ENCODE measurements at regions not wholly inside any gene's neighbourhood (a gene's known extent, or its start where the extent isn't known, plus 50 kb on each side); places are given as distances from the start of the nearest gene placed in this dataset.

DNA sequence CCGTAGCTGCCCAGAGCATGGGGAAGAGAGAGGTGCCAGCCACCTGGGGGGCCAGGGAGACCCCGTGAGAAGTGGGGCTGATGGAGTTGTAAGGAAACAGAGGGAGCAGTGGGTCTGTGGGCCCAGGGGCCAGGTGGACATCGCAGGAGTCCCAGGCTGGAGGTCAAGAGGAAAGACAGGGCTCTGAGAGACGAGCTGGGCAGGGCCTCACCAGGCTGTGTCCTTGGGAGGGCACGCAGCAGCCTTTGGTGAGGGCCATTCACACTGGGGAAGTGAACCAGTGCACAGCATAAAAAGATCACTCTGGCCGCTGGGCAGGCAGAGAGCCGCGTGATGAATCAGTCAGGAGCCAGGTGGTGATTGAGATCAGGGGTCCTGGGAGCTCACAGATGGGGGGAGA is 73.9 kb upstream of the FOXQ1 start:
- no peak for TF ChIP-seq CTCF (IDR thresholded peaks at IDR 0.05)
- no peak overlapping the region for H3K4me3 Mint-ChIP-seq (ENCODE audit: unreplicated experiment)
- H3K4me1 Mint-ChIP-seq (ENCODE audit: low read depth) = peaks cover 12% of the 10 kb centered on the region
- no peak overlapping the region for H3K27ac Mint-ChIP-seq (ENCODE audit: unreplicated experiment)
- peaks cover 18% of the 10 kb centered on the region for H3K27me3 Mint-ChIP-seq (ENCODE audit: low read depth)
- H3K9me3 Mint-ChIP-seq (ENCODE audit: low read depth) = no peaks in the 10 kb centered on the region
- no peaks in the 10 kb centered on the region for H3K36me3 Mint-ChIP-seq (ENCODE audit: low read depth)
- DNase-seq (ENCODE audit: low spot score) = no peak

GRCh38 chr6:1237636-1238035 is 74.3 kb upstream of the FOXQ1 start:
- DNase-seq (ENCODE audit: low spot score) = no peak
- no peak overlapping the region for H3K27ac Mint-ChIP-seq (ENCODE audit: unreplicated experiment)
- H3K9me3 Mint-ChIP-seq (ENCODE audit: low read depth) = no peaks in the 10 kb centered on the region
- no peak for TF ChIP-seq CTCF (IDR thresholded peaks at IDR 0.05)
- H3K36me3 Mint-ChIP-seq (ENCODE audit: low read depth) = no peaks in the 10 kb centered on the region
- no peak overlapping the region for H3K4me3 Mint-ChIP-seq (ENCODE audit: unreplicated experiment)
- H3K4me1 Mint-ChIP-seq (ENCODE audit: low read depth) = peaks cover 9% of the 10 kb centered on the region
- H3K27me3 Mint-ChIP-seq (ENCODE audit: low read depth) = peaks cover 17% of the 10 kb centered on the region

DNA sequence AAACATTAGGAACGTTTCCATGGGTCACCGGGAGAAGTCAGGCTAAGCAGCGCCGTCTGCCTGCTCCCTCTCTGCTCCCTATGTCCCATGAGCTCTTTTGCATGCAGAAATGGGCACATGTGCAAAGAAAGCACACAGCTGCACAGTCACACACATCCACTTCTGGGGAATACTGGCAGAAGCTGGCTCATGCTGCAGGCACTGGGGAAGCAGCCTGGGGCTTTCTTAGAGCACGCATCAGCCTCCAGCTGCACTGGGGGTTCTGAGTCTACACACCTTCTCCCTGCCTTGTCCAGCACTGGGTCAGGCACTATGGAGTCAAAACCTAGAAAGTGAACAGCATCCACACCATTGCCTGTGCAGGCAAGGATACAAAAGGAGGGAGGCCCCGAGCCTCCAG is 76.1 kb upstream of the FOXQ1 start:
- Mint-ChIP-seq H3K36me3 (ENCODE audit: low read depth) (no peaks in the 10 kb centered on the region), H3K9me3 (ENCODE audit: low read depth) (no peaks in the 10 kb centered on the region), H3K4me1 (ENCODE audit: low read depth) (no peaks in the 10 kb centered on the region), H3K27ac (ENCODE audit: unreplicated experiment) (no peak overlapping the region), H3K27me3 (ENCODE audit: low read depth) (peaks cover 20% of the 10 kb centered on the region), H3K4me3 (ENCODE audit: unreplicated experiment) (no peak overlapping the region)
- DNase-seq (ENCODE audit: low spot score) = no peak
- TF ChIP-seq CTCF (IDR thresholded peaks at IDR 0.05) = no peak

GRCh38 chr6:1233924-1234323 is 78.0 kb upstream of the FOXQ1 start:
- no peak for DNase-seq (ENCODE audit: low spot score)
- H3K4me1 Mint-ChIP-seq (ENCODE audit: low read depth) = no peaks in the 10 kb centered on the region
- TF ChIP-seq CTCF (IDR thresholded peaks at IDR 0.05) = no peak
- H3K36me3 Mint-ChIP-seq (ENCODE audit: low read depth) = no peaks in the 10 kb centered on the region
- no peak overlapping the region for H3K4me3 Mint-ChIP-seq (ENCODE audit: unreplicated experiment)
- no peak overlapping the region for H3K27ac Mint-ChIP-seq (ENCODE audit: unreplicated experiment)
- peaks cover 24% of the 10 kb centered on the region for H3K27me3 Mint-ChIP-seq (ENCODE audit: low read depth)
- no peaks in the 10 kb centered on the region for H3K9me3 Mint-ChIP-seq (ENCODE audit: low read depth)

DNA sequence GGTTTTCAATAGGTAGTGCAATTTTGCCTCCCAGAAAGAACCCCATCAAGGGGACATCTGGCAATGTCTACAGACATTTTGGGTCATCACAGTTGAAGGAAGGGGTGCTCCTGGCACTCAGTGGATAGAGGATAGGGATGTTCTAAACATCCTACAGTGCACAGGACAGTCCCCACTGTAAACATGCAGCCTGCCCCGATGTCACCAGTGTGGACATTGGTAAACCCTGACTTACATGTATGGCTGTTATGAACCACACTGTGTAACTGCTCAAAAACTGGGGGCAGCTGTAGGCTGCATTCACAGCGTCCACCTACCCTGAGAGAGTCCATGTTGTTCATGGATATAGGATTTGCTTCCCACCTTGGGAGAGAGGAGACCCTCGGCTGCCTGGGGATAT is 79.3 kb upstream of the FOXQ1 start:
- no peaks in the 10 kb centered on the region for H3K9me3 Mint-ChIP-seq (ENCODE audit: low read depth)
- no peaks in the 10 kb centered on the region for H3K36me3 Mint-ChIP-seq (ENCODE audit: low read depth)
- no peak overlapping the region for H3K4me3 Mint-ChIP-seq (ENCODE audit: unreplicated experiment)
- no peak overlapping the region for H3K27ac Mint-ChIP-seq (ENCODE audit: unreplicated experiment)
- no peaks in the 10 kb centered on the region for H3K4me1 Mint-ChIP-seq (ENCODE audit: low read depth)
- TF ChIP-seq CTCF (IDR thresholded peaks at IDR 0.05) = no peak
- peaks cover 23% of the 10 kb centered on the region for H3K27me3 Mint-ChIP-seq (ENCODE audit: low read depth)
- DNase-seq (ENCODE audit: low spot score) = no peak

Measured in chondrocyte (in vitro differentiated cells).